ENCODE measurements at regions not wholly inside any gene's neighbourhood (a gene's known extent, or its start where the extent isn't known, plus 50 kb on each side); places are given as distances from the start of the nearest gene placed in this dataset.
A peak's percentile ranks its signal among the peaks of the same experiment; 100 is the strongest.

- DNase-seq (ENCODE audit: low spot score): no peak
- Mint-ChIP-seq H3K27me3 (peaks cover 33 to 37% of the 10 kb centered on the region in 2 donors), H3K27ac (no peak overlapping the region), H3K9me3 (no peaks in the 10 kb centered on the region), H3K36me3 (no peaks in the 10 kb centered on the region), H3K4me3 (peak overlapping the region; percentile 1), H3K4me1 (ENCODE audit: low read depth in 2 of 2) (peaks cover 11 to 22% of the 10 kb centered on the region in 2 donors)
- no peak for ATAC-seq
These were observed 138.8 kb upstream of the CTAGE1 start for GRCh38 chr18:22556222-22557167.

GRCh38 chr18:22557168-22557941 is 139.6 kb upstream of the CTAGE1 start:
- Mint-ChIP-seq H3K4me1 (ENCODE audit: low read depth in 2 of 2) (peaks cover 11 to 22% of the 10 kb centered on the region in 2 donors), H3K27me3 (peaks cover 33 to 37% of the 10 kb centered on the region in 2 donors), H3K9me3 (no peaks in the 10 kb centered on the region), H3K36me3 (no peaks in the 10 kb centered on the region), H3K4me3 (peak overlapping the region; percentile 1), H3K27ac (no peak overlapping the region)
- no peak for DNase-seq (ENCODE audit: low spot score)
- no peak for ATAC-seq

- Mint-ChIP-seq H3K36me3 (no peaks in the 10 kb centered on the region), H3K4me1 (ENCODE audit: low read depth in 2 of 2) (peaks cover 11 to 22% of the 10 kb centered on the region in 2 donors), H3K4me3 (peak overlapping the region; percentile 80), H3K27ac (no peak overlapping the region), H3K27me3 (peaks cover 30 to 33% of the 10 kb centered on the region in 2 donors), H3K9me3 (no peaks in the 10 kb centered on the region)
- DNase-seq (ENCODE audit: low spot score) (no peak), ATAC-seq (peak in 1 of 2 donors; percentile 31)
These were observed 141.2 kb upstream of the CTAGE1 start for GRCh38 chr18:22558945-22559385.

- ATAC-seq (peak; percentile 86 to 90), DNase-seq (ENCODE audit: low spot score) (peak; percentile 63)
- H3K27ac Mint-ChIP-seq: no peak overlapping the region
- H3K9me3 Mint-ChIP-seq: no peaks in the 10 kb centered on the region
- H3K4me1 Mint-ChIP-seq (ENCODE audit: low read depth in 2 of 2): peaks cover 11 to 22% of the 10 kb centered on the region in 2 donors
- H3K36me3 Mint-ChIP-seq: no peaks in the 10 kb centered on the region
- peaks cover 32 to 33% of the 10 kb centered on the region in 2 donors for H3K27me3 Mint-ChIP-seq
- peak overlapping the region; percentile 80 for H3K4me3 Mint-ChIP-seq
These were observed 141.9 kb upstream of the CTAGE1 start for GRCh38 chr18:22559414-22560274.

- Mint-ChIP-seq H3K4me1 (ENCODE audit: low read depth in 2 of 2) (peaks cover 11 to 22% of the 10 kb centered on the region in 2 donors), H3K27ac (no peak overlapping the region), H3K9me3 (no peaks in the 10 kb centered on the region), H3K4me3 (peak overlapping the region; percentile 80), H3K36me3 (no peaks in the 10 kb centered on the region), H3K27me3 (peaks cover 34 to 38% of the 10 kb centered on the region in 2 donors)
- DNase-seq (ENCODE audit: low spot score) (no peak), ATAC-seq (no peak)
These were observed 142.5 kb upstream of the CTAGE1 start for GRCh38 chr18:22560275-22560610.

GRCh38 chr18:22560797-22561196 is 143.1 kb upstream of the CTAGE1 start:
- ATAC-seq: no peak
- Mint-ChIP-seq H3K27ac (no peak overlapping the region), H3K27me3 (peaks cover 38 to 41% of the 10 kb centered on the region in 2 donors), H3K9me3 (no peaks in the 10 kb centered on the region), H3K4me1 (ENCODE audit: low read depth in 2 of 2) (peaks cover 11 to 22% of the 10 kb centered on the region in 2 donors), H3K36me3 (no peaks in the 10 kb centered on the region), H3K4me3 (peak overlapping the region; percentile 80)
- no peak for DNase-seq (ENCODE audit: low spot score)

- DNase-seq (ENCODE audit: low spot score) (no peak), ATAC-seq (peak; percentile 67 to 70)
- H3K4me1 Mint-ChIP-seq (ENCODE audit: low read depth in 2 of 2): peaks cover 7 to 8% of the 10 kb centered on the region in 2 donors
- no peak overlapping the region for H3K27ac Mint-ChIP-seq
- H3K4me3 Mint-ChIP-seq: no peak overlapping the region
- H3K27me3 Mint-ChIP-seq: peaks cover 27 to 37% of the 10 kb centered on the region in 2 donors
- H3K36me3 Mint-ChIP-seq: no peaks in the 10 kb centered on the region
- H3K9me3 Mint-ChIP-seq: no peaks in the 10 kb centered on the region
These were observed 145.5 kb upstream of the CTAGE1 start for GRCh38 chr18:22563164-22563583.

- DNase-seq (ENCODE audit: low spot score): no peak
- H3K27me3 Mint-ChIP-seq: peaks cover 26 to 42% of the 10 kb centered on the region in 2 donors
- no peaks in the 10 kb centered on the region for H3K36me3 Mint-ChIP-seq
- no peak overlapping the region for H3K4me3 Mint-ChIP-seq
- ATAC-seq: no peak
- H3K27ac Mint-ChIP-seq: no peak overlapping the region
- H3K9me3 Mint-ChIP-seq: no peaks in the 10 kb centered on the region
- peaks cover 5 to 7% of the 10 kb centered on the region in 2 donors for H3K4me1 Mint-ChIP-seq (ENCODE audit: low read depth in 2 of 2)
These were observed 146.3 kb upstream of the CTAGE1 start for GRCh38 chr18:22564036-22564435.

GRCh38 chr18:22566703-22567420 is 149.1 kb upstream of the CTAGE1 start:
- H3K27me3 Mint-ChIP-seq: peaks cover 36 to 55% of the 10 kb centered on the region in 2 donors
- ATAC-seq: no peak
- DNase-seq (ENCODE audit: low spot score): no peak

GRCh38 chr18:22567794-22568193 is 150.1 kb upstream of the CTAGE1 start:
- H3K4me1 Mint-ChIP-seq (ENCODE audit: low read depth in 2 of 2): no peaks in the 10 kb centered on the region
- no peak overlapping the region for H3K27ac Mint-ChIP-seq
- peaks cover 36 to 55% of the 10 kb centered on the region in 2 donors for H3K27me3 Mint-ChIP-seq

More at GRCh38 chr18:22566703-22567420, 149.1 kb upstream of the CTAGE1 start:
- Mint-ChIP-seq H3K4me3 (no peak overlapping the region), H3K4me1 (ENCODE audit: low read depth in 2 of 2) (no peaks in the 10 kb centered on the region), H3K27ac (no peak overlapping the region), H3K36me3 (no peaks in the 10 kb centered on the region), H3K9me3 (no peaks in the 10 kb centered on the region)

GRCh38 chr18:22570492-22570891 is 152.8 kb upstream of the CTAGE1 start:
- H3K9me3 Mint-ChIP-seq: no peaks in the 10 kb centered on the region
- peaks cover 27 to 47% of the 10 kb centered on the region in 2 donors for H3K27me3 Mint-ChIP-seq
- no peak overlapping the region for H3K4me3 Mint-ChIP-seq
- no peaks in the 10 kb centered on the region for H3K36me3 Mint-ChIP-seq
- no peak overlapping the region for H3K27ac Mint-ChIP-seq
- DNase-seq (ENCODE audit: low spot score) (no peak), ATAC-seq (no peak)
- H3K4me1 Mint-ChIP-seq (ENCODE audit: low read depth in 2 of 2): no peaks in the 10 kb centered on the region

More at GRCh38 chr18:22567794-22568193, 150.1 kb upstream of the CTAGE1 start:
- ATAC-seq: no peak
- no peak for DNase-seq (ENCODE audit: low spot score)
- Mint-ChIP-seq H3K4me3 (no peak overlapping the region), H3K36me3 (no peaks in the 10 kb centered on the region), H3K9me3 (no peaks in the 10 kb centered on the region)

GRCh38 chr18:22572341-22572740 is 154.6 kb upstream of the CTAGE1 start:
- Mint-ChIP-seq H3K4me1 (ENCODE audit: low read depth in 2 of 2) (no peaks in the 10 kb centered on the region), H3K4me3 (no peak overlapping the region), H3K27ac (no peak overlapping the region), H3K27me3 (peaks cover 23 to 33% of the 10 kb centered on the region in 2 donors), H3K9me3 (no peaks in the 10 kb centered on the region), H3K36me3 (no peaks in the 10 kb centered on the region)
- DNase-seq (ENCODE audit: low spot score): no peak
- ATAC-seq: no peak
